ENCODE measurements at regions not wholly inside any gene's neighbourhood (a gene's known extent, or its start where the extent isn't known, plus 50 kb on each side); places are given as distances from the start of the nearest gene placed in this dataset.
"Not testable (repeated sequence)": the region's sequence is repeated elsewhere in the genome, so short reads cannot be mapped to it uniquely, and the experiment has no call there.

DNA sequence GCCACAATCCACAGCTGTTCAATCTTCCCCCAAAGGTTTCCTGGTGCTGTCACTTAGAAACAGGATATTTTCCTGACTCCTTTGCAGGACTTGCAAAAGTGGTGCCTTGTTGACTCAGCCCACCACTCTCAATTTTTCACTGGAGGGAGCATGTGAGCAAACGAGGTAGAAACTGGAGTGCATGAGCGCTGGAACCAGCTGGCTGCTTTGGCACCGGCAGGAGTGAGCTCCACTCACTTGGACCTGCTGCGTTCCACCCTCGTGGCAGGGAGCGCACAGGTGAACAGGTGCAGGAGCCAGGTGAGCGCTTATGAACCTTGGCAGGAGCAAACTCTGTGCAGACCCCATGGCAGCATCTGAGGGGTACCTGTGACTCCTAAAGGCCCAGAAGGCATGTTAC, 364.1 kb upstream of the RORB start:
- DNase-seq (ENCODE audit: low read depth in 2 of 3, low spot score in 1 of 3) = no peak

DNA sequence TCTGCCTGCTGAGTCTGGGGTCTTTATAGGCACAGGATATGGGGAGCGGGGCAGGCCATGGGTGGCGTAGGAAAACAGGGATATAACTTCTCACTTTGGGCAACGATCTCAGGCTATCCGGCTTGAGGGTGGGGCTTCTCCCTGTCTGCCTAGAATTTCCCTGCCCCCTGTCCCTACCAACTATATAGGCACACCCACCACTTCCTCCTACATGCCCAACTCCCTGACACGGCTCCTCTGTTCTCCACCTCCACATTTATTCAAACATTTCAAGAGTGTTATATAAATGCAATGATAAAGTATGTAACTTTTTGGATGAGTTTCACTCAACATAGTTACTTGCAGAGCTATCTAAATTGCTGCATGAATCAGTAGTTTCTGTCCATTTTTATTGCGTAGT, 363.2 kb upstream of the RORB start:
- DNase-seq (ENCODE audit: low read depth in 2 of 3, low spot score in 1 of 3) = no peak

DNA sequence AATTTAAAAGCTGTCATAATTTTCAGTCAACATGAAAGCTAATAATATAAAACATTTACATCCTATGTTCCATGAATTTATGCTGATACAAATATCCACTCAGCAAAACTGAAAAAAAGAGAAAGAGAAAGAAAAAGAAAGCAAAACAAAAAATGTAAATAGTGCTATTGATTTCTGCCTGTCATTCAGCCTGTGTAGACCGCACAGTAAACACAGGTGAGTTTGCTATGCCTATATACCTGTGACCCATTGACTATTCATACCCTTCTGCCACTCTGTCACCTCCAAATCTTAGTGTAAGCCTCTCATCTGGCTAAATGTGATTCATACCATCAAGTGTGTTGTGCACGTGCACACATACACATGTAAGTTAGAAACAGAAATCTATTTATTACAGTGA, 359.0 kb upstream of the RORB start:
- no peak for DNase-seq (ENCODE audit: low read depth in 2 of 3, low spot score in 1 of 3)

DNA sequence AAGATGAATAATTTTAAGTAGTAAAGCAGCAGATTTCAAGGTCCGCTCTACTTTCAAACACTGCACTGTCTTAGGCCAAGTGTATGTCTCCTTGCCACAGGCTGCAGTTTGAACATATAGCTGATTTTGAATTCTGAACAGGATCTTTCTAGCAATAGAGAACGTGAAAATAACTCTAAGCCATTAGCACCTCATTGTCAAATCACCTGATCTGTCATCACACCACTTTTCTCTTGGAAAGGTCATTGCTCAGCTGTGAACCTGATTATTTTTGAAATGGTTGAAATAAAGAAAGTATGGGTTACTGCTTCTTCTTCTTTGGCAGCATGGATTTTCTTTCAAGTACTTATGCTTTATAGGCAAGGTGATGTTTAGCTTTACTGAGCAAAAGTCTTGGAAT, 357.0 kb upstream of the RORB start:
- no peak for DNase-seq (ENCODE audit: low read depth in 2 of 3, low spot score in 1 of 3)

DNA sequence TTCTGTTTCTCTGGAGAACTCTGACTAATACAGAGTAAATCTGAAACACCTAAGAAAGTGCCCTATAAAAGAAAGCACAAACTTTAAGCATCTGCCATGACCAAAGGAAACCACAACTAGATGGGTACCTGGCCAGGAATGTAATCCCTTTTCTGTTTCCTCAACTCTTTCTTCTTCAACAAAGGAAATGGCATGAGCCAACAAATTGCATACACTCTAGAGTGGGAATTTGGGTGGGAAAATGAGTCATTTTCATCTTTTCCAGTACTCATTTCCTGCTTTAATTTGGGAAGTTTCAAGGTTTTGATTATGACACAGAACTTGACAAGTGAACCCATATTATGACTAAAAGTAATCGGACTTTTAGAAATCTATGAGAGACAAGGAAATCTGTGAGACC, 349.2 kb upstream of the RORB start:
- DNase-seq (ENCODE audit: low read depth in 2 of 3, low spot score in 1 of 3) = no peak

DNA sequence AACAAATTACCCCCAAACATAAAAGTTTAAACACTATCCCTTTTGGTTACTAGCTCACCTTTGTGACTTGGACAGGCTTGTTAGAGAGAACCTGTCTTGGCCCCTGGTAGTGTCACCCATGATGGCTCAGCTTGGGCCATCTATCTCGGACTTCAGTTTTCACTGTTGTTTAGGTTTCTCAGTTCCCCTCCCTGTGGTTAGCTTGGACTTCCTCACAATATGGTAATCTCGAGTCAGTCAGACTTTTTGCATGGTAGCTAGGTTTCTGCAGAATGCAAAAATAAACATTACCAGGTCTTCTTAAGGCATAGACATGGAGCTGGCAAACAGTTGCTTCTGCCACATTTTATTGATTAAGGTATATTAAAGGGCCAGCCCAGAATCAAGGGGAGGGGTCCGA, 324.3 kb upstream of the RORB start:
- no peak for DNase-seq (ENCODE audit: low read depth in 2 of 3, low spot score in 1 of 3)

DNA sequence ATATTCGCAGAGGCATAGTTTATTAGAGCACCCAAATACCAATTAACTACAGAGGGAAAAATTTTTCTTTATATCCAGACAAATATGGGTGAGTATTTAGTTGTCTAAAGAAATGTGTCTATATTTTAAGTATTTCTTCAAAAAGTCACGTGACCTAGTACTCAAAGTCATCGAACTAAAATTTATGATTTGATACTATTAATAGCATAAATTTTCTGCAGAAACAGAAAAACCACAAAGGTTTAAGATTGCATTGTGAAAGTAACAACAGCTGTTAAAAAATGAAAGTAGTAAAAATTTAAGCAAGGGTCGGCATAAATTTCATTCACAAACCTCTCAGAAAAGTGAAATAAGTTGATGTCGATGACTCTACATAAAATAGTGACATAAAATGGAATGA, 323.9 kb upstream of the RORB start:
- no peak for DNase-seq (ENCODE audit: low read depth in 2 of 3, low spot score in 1 of 3)

DNA sequence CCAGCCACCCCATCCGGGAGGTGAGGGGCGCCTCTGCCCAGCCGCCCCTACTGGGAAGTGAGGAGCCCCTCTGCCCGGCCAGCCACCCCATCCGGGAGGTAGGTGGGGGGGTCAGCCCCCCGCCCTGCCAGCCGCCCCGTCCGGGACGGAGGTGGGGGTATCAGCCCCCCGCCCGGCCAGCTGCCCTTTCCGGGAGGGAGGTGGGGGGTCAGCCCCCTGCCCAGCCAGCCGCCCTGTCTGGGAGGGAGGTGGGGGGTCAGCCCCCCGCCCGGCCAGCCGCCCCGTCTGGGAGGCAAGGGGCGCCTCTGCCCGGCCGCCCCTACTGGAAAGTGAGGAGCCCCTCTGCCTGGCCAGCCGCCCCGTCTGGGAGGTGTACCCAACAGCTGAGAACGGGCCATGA, 299.4 kb upstream of the RORB start:
- not testable (repeated sequence) for DNase-seq (ENCODE audit: low read depth in 2 of 3, low spot score in 1 of 3)

DNA sequence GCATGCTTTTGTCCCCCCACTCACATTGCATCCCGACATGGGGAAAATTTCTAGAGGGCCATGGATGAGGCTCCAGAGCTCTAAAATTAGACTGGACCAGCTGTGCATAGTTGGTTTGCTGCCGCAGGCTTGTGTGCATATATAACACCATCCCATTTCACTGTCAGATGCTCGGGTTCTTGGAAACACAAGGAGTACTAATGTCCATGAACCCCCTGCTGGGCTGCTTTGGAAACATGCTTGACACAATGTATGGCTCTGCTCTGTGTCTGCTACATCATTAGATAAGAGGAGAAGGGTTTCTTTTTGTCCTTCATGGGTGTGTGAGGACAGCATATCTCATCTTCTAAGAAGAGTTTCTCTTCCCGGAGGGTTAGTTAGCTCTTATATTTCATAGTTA, 292.1 kb upstream of the RORB start:
- no peak for DNase-seq (ENCODE audit: low read depth in 2 of 3, low spot score in 1 of 3)

DNA sequence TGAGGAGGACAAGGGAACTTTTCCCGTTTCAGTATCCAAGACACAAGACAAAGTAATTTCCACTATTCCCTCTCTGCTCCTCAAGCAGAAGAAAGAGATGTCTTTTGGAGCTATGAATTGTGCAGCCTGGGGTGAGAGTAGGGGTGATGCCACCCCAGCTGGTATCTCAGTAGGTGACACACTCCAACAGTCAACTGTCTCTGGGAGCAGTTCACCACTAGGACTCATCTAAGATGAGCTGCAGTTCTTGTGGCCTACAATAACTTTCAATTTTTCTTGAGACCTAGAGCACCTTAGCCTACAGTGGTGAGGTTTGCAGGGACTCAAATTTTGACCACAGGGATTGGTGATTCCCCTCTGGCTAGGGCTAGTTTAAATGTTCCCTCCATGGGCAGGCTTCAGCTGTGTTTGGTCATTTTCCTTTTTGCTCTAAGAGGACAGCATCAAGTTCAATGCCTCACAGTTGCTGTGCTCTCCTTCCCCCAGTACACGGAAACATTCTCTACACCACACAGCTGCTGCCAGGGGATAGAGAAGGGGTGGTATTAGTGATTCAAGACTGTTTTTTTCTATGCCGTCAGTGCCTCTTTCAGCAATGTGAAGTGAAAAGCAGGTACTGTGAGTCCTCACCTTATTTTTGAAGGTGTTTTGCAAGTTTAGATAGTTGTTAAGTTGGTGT, 278.6 kb upstream of the RORB start:
- DNase-seq (ENCODE audit: low read depth in 2 of 3, low spot score in 1 of 3) = no peak

DNA sequence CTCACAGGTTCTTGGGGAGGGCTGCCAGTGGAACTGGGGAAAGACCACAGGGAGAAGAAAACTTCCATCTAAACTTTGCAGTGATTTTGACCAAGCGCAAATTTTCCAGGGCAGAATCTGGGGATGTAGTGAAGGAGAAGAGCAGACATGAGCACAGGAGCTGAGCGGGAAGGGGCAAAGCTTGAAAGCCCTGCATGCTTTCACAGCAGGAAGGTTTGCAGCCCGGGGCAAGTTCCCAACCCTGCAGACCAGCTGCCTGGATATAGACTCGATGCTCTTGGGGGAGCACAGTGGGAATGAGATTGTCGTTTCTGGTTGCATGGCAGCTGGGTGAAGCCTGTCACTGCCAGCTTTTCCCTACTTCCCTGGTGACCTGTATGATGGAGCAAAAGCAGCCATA, 276.8 kb upstream of the RORB start:
- no peak for DNase-seq (ENCODE audit: low read depth in 2 of 3, low spot score in 1 of 3)

DNA sequence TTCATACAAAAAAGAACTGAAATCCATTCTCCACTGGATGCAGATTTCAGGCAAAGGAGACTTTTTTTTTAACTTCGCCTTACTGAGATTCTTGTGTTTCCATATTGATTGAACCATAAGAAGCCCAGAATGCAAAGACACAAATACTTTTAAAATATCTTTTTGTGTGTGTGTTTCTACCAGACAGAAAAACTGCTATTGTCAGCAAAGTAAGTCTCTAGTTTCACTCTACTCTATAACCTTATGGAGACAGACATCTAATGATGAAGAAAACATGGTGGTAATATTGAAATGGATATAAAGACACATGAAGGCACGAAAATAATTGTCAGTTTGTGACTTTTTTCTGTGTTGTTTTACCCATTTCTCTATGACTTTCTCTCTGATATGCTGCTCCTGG, 260.3 kb upstream of the RORB start:
- DNase-seq (ENCODE audit: low read depth in 2 of 3, low spot score in 1 of 3) = no peak

DNA sequence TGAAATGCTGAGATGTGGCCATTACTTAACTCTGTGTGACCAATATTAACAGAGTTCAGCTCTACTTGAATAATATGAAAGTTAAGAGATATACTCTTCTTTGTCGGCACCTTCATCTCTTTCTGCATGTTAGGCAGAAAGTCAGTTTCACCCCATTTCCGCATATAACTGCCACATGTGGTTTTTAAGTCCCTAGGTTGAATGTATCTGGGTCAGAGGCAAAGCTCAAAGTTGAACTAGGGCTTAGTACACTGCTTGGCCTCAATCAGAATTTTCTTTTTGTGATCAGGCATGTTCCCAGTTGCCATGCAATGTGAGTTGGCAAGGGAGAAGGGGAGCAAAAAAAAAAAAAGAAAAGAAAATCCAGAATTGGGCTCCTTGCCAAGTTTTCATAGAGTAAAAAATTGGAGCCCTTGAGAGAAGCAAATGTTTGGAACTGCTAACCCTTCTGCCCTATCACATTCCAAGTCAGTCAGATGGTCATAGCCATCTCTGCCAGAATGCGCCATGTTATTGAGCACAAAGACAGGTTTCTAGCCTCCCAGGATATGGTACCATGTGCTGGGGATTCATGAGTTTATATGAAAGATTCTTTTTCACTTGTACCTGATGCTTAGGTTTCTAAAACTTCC, 251.2 kb upstream of the RORB start:
- DNase-seq (ENCODE audit: low read depth in 2 of 3, low spot score in 1 of 3) = no peak

DNA sequence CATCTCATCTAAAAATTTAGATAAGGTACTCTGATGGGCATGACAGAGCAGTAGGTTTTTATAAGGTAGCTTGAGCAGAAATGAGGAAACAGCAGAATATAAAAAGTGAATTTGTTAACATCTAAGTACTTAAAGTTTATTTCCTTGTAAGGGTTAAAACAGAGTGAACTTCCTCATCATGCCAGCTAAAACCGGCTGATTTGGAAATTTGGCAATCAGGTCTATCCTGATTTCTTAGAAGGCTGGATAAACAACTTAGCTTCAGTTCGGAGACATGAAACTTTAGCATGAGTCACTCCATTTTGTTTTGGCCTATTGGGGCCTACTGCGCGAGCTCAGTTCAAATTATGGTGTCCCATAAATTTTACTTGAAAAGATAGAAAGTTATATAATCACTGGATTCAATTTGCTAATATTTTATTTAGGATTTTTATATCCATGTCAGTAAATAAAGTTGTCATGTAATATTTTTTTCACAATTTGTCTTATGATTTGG, 241.6 kb upstream of the RORB start:
- no peak for DNase-seq (ENCODE audit: low read depth in 2 of 3, low spot score in 1 of 3)

DNA sequence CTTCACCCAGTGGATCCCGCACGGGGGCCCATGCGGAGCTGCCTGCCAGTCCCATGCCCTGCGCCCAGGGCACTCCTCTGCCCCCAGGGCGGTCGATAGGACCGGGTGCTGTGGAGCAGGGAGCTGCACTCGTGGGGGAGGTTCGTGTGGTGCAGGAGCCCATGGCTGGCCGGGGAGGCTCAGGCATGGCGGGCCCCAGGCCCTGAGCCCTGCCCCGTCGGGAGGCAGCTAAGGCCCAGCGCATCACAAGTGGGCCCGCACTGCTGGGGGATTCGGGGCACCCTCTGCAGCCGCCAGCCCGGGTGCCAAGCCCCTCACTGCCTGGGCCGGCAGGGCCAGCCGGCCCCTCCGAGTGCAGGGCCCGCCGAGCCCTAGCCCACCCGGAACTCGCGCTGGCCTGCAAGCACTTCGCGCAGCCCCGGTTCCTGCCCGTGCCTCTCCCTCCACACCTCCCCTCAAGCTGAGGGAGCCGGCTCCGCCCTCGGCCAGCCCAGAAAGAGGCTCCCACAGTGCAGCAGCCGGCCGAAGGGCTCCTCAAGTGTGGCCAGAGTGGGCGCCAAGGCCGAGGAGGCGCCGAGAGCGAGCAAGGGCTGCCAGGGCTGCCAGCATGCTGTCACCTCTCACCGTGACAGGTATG, 221.1 kb upstream of the RORB start:
- DNase-seq (ENCODE audit: low read depth in 2 of 3, low spot score in 1 of 3) = no peak

DNA sequence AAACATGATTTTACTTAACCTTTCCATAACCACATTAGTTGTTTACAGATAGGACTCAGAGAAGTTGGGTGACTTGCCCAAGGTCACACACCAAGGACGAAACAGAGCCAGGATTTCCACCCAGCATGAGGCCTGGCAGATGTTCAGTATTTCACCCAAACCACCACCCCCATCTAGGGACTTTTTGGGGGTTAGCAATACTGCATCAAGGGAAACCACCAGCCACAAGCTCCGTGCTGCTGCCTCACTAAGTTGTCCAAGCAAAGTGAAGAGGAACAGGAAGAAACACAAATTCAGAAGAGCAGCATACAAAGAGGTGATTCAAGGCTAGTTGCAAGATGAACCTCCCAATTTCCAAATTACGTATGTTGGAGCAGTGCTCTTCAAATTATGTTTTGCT, 219.6 kb upstream of the RORB start:
- DNase-seq (ENCODE audit: low read depth in 2 of 3, low spot score in 1 of 3) = peak in 1 of 3 donors; percentile 1

DNA sequence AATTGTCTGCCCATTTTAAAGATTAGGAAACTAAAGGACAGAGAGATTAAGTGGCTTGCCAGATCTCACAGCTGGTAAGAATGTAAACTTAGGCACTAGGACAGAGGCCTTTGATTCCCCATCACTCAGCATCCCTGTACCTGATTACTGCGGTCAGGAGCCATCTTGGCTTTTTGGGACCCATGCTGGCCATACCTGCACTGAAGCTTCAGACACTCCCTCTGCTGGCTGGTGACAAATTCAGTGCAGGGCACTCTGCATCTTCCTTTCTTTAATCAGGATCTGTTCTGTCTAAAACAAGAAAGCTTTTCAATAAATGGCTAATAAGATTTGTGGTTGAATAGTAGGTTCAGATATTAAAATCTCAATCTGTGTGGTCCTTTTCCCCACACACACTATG, 215.5 kb upstream of the RORB start:
- no peak for DNase-seq (ENCODE audit: low read depth in 2 of 3, low spot score in 1 of 3)

DNA sequence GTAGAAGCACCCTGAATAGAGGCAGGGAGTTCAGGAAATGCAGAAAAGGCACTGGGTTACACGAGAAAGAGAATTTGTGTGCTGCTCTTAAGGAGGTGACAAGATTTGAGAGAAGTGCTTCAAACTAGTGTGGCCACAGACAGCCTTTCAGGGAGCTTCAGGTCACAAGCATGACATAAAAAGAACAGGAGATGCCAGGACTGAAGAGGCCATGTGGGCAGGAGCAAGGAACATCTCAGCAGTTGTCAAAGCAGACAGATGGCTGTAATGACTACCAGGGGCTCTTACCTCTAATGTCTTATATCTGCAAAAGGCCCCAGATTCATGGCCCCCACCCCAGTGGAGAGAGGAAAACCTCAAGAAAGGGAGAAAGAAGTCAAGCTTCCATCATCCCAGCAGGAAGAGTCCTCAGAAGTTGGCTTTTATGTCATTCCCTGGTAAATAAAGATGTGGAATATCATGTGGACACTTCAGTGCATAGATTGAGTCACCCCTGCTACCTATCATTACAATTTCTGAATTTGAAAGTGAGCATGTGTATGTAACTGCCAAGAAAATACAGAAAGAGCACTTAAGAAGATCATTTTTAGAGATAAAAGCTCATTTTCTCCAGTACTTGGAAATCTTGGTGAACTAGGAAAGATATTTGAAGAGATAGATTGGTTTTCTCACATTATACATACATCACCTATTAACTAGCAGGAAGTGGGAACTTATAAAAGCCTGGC, 214.4 kb upstream of the RORB start:
- DNase-seq (ENCODE audit: low read depth in 2 of 3, low spot score in 1 of 3) = no peak

DNA sequence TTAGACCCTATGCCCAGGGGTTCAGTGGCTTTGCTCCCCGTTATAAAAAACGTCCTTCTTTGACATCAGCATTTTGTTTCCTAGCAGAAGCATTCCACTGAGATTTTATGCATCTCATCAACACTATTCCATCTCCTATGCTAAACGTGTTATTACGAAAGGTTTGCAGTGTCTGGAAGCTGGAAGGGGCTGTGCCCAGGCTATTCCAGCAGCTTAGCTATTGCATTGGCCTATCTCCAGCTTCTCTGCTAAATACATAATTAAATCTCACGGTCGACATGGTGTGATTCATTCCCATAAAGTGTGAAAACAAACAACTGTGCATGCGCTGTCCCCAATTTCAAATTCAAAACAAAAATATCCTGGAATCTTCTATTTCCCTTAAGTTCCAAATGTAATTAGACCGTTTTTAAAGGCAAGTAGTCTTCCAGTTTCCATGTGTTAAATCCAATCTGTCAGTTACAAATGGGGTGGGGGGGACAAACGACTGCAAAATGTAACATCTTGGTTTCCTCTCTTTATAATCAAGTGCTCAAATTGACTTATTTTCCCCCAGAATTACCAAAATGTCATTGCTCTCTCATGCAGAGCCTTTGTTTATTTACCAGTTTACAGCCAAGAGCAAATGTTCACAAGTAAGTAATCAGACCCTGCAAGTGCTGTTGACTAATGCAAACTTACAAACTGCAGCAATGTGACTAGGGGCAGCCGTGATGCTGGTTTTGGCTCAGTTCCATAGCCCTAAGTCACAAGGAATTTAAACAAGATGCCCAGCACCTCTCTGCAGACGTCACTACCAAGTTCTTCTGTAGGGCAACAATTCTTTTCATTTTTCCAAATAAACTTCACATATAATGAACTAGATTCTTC, 212.3 kb upstream of the RORB start:
- DNase-seq (ENCODE audit: low read depth in 2 of 3, low spot score in 1 of 3) = no peak

DNA sequence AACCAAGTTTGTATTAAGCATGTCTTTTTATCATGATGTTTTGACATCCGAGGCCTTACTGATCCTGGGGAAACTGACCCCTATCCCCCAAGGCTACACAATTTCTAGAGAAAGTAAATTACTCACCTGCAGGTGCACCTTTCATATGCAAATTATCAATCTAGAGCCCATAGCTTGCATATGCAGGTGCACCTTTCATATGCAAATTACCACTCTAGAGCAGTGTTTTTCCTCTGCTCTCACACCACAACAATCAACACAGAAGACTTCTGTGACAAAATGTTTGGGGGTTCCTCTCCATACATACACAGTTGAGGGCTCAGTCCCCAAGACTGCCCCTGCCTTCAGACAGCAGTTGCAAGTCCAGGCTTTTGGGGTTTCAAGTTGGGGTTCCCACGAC, 203.7 kb upstream of the RORB start:
- DNase-seq (ENCODE audit: low read depth in 2 of 3, low spot score in 1 of 3) = no peak

DNA sequence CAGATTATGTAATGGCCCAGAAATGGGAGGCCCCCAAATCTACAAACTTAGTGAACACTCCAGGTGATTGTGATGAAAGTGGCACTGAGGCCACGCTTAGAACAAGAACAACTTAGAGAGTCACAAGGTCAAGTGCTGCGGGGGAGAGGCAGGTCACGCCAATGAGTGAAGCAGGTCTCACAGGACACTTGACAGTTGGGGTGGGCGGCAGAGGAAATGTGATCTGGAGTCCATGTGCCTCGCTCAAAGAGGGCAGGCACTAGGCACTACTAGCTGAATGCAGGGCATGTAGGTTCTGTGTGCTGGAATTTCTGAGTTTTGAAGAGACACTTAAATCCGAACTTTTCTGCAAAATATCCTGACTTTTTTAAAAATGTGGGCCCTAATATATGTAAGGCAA, 193.2 kb upstream of the RORB start:
- no peak for DNase-seq (ENCODE audit: low read depth in 2 of 3, low spot score in 1 of 3)
